ENCODE measurements at regions not wholly inside any gene's neighbourhood (a gene's known extent, or its start where the extent isn't known, plus 50 kb on each side); places are given as distances from the start of the nearest gene placed in this dataset.

DNA sequence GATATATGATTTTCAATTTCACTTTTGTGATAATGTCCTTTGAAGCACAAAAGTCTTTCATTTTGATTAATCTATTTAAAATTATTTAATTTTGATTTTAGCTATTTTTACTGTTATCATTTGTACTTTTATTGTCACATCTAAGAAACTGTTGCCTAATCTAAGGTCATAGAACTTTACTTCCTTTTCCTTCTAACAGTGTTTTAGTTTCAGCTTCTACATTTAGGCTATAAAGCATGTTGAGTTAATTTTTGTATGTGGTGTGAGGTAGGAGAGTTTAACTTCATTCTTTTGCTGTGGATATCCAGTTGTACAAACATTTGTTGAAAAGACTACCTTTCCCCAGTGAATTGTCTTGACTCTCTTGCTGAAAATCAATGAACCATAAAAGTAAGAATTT, 204.5 kb downstream of the TM2D1 start:
- no peak for DNase-seq

GRCh38 chr1:61519631-61520030, 205.3 kb downstream of the TM2D1 start:
- DNase-seq, result no peak

DNA sequence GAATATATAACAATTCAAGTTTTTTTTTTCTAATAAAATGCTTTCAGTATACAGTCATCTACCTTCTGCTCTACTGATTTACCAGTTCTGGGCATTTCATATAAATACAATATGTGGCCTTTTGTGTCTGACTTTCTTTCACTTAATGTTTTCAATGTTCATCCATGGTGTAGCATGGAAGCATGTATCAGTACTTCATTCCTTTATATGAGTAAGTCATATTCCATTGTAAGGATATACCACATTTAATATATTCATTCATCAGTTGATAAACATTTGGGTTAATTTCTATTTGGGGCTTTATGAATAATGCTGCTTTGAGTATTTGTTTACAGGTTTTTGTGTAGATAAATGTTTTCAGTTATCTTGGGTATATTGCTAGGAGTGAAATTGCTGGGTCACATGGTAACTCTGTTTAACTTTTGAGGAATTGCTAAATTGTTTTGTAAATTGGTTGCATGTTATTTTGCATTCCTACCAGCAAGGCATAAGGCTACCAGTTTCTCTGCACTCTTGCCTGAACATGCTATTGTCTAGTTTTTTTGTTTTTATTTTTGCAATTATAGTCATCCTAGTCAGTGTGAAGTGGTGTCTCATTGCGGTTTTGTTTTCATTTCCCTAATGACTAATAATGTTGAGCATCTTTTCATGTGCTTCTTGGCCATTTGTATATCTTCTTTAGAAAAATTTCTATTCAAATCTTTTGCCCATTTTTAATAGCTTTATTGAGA, 206.1 kb downstream of the TM2D1 start:
- DNase-seq, result no peak

GRCh38 chr1:61517345-61517744, 207.6 kb downstream of the TM2D1 start:
- DNase-seq, result no peak

- DNase-seq, result no peak
Measured at GRCh38 chr1:61515096-61515495, 209.8 kb downstream of the TM2D1 start.
